H7 (cell line): ENCODE measurements at regions not wholly inside any gene's neighbourhood (a gene's known extent, or its start where the extent isn't known, plus 50 kb on each side); places are given as distances from the start of the nearest gene placed in this dataset.

Experiments used
- DNase-seq: peaks from one replicate; pipeline ENCODE4 v3.0.0; 2012
- H3K27me3 ChIP-seq: 2 replicates; pipeline ENCODE4 v1.6.0; 2011; ENCODE audit warnings: mild to moderate bottlenecking, low read length; ENCODE audit not compliant: control insufficient read depth, insufficient read depth
- H3K36me3 ChIP-seq: replicated peaks from 2 replicates; pipeline ENCODE4 v1.5.1; 2011; ENCODE audit warnings: low read length; ENCODE audit not compliant: control insufficient read depth, insufficient read depth
- H3K4me3 ChIP-seq: 2 replicates; pipeline ENCODE4 v1.5.1; 2011; ENCODE audit warnings: low read depth, mild to moderate bottlenecking, control low read depth, low read length, moderate library complexity; ENCODE audit not compliant: insufficient read depth

DNA sequence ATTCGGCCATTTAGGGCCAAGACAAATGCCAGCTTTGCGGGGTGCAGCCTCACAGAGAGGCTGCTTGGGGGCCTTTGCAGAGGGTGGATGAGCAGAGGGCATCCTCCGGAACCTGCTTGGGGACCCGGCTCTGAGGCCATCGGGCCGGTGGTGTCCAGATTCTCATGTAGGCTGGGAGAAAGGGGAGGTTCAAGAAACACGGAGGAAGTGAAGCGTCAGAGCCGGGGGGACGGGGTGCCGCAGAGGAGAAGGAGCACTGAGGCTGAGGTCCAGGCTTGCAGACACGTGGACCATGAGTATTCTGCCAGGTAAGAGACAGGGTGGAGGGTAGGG, 150.7 kb upstream of the SHH start:
- Histone ChIP-seq H3K36me3 (no peaks in the 10 kb centered on the region), H3K27me3 (no peaks in the 10 kb centered on the region), H3K4me3 (no peak overlapping the region)
- DNase-seq = no peak

GRCh38 chr7:155962191-155962967, 150.1 kb upstream of the SHH start:
- no peak overlapping the region for H3K4me3 ChIP-seq

DNA sequence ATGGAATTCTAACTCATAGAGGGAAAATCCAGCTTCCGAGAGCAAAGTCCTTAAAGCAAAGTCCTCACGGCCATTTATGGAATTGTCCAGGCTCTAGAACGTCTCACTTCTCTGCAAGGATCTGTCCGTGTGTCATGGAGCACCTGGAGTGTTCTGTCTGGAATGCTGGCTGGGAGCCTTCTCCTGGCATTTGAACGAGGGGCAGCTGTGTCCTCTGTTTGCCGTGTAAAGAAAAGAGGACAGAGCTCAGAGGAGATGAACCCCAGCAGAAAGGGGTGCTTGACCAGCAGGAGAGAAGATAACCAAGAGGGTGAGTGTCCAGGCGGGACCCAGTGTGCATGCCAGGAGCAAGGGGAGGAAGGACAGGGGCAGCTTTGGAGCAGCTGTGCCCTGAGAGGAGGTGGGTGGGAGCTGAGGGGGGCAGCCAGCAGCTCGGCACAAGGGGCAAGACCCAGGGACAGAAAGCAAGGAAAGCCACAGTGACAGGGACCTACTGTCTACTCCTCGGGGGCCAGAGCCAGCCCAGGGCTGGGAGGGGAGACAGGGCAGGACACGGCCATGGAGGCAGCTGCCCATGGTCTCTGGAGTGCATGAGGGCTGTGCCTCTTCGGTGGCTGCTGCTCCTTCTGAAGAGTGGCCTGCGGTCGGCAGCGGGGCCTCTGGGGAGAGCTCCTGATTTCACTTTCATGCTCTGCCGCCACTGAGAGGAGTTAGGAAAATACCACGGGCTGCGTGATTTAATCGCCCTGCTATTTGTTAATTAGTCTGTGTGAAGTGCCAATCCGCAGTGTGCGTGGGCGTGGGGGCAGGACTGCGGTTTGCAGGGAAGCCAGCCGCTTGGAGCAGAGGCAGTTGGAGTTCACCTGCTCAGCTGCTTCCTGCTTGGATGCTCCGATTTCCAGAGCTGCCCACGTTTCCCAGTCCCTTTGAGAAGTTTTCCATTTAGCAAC, 149.3 kb upstream of the SHH start:
- H3K27me3 ChIP-seq = no peaks in the 10 kb centered on the region
- DNase-seq = no peak
- H3K36me3 ChIP-seq = no peaks in the 10 kb centered on the region
- H3K4me3 ChIP-seq = no peak overlapping the region

More at GRCh38 chr7:155962191-155962967, 150.1 kb upstream of the SHH start:
- Histone ChIP-seq H3K36me3 (no peaks in the 10 kb centered on the region), H3K27me3 (no peaks in the 10 kb centered on the region)
- no peak for DNase-seq

DNA sequence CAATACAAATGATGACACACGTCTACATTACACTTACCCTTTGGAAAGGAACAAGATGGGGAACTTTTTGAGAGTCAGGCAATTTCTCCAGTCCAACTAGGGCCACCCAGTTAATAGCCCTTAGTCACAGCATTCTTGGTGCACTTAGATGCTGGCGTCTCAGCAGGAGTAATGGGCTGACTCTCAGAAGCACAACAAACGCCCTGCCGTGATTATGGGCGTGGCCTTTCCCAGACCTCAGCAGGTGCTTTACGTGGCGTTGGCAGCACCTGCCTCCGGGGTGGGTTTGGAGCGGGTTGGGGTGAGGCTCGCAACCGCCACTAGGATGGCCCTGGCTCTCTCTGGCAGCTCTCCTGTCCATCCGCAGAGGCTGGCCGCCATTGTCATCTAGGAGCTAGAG, 147.6 kb upstream of the SHH start:
- no peaks in the 10 kb centered on the region for H3K27me3 ChIP-seq
- no peak overlapping the region for H3K4me3 ChIP-seq
- H3K36me3 ChIP-seq = no peaks in the 10 kb centered on the region
- DNase-seq = peak; percentile 65

GRCh38 chr7:155956977-155957376, 144.7 kb upstream of the SHH start:
- H3K36me3 ChIP-seq = no peaks in the 10 kb centered on the region
- H3K27me3 ChIP-seq = no peaks in the 10 kb centered on the region
- H3K4me3 ChIP-seq = no peak overlapping the region
- no peak for DNase-seq

DNA sequence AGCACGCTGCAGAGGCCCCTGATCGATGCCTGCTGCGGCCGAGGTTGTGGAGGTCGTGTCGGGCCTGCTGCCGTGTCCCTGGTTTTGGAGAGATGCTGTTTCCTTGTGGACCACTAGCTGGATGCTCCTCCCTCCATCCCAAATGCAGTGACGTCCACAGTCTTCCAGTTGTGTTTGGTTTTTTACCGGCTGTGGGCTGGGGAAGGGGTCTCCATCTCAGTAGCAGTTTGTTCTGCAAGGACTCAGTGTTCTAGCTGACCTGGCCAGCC, 143.0 kb upstream of the SHH start:
- Histone ChIP-seq H3K36me3 (no peaks in the 10 kb centered on the region), H3K4me3 (no peak overlapping the region), H3K27me3 (no peaks in the 10 kb centered on the region)
- no peak for DNase-seq

- H3K27me3 ChIP-seq = no peaks in the 10 kb centered on the region
- H3K36me3 ChIP-seq = no peaks in the 10 kb centered on the region
- no peak overlapping the region for H3K4me3 ChIP-seq
- no peak for DNase-seq
These were observed 142.5 kb upstream of the SHH start for GRCh38 chr7:155954550-155955366.

DNA sequence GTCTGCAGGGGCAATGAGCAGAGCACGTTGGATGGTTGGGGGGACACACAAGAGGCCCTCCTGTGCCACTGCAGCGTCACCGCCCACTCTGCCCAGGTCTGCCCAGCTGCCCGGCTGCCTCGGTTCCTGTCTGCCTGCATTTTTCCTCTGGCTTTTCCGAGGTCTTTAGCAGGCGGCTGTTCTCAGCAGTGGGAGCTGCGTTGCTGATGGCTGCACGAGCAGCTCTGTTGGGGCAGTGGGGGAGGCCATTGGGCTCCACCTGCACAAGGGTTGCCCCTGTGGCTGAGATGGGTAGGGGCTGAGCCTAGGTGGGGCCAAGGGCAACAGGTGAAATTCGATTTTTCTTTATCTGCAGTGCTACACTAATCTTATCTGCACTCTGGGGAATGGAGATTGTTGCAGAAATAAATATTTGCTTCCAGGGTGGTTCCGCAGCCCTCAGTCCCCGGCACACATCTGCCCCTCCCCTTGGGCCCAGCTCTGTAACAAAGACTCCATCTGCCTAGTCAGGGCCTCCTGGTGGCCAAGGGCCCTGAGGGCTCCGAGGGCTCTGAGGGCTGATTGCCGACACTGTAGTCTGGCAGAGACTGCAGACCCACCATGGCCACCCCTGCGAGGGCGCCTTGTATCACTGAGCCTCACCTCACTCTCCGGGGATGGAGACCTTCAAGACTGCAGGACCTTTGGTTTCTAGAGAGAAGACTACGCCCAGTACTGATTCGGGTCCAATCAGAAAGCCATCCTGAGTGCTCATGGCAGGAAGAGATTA, 141.7 kb upstream of the SHH start:
- no peak overlapping the region for H3K4me3 ChIP-seq
- peak; percentile 65 for DNase-seq
- H3K27me3 ChIP-seq = no peaks in the 10 kb centered on the region
- no peaks in the 10 kb centered on the region for H3K36me3 ChIP-seq

DNA sequence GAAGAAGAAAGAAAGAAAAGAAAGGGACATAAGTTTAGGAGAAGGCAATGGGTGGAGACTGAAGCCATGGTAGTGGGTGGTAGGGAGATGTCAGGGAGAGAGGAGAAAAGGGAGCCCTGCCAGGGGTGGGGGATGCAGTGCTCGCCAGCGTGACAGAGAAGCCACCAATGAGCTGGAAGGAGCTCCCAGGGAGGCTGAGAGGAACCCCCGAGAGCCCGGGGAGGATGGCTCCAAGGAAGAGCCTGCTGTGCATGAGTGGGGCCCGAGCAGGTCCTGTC, 141.2 kb upstream of the SHH start:
- no peak for DNase-seq
- no peaks in the 10 kb centered on the region for H3K27me3 ChIP-seq
- no peak overlapping the region for H3K4me3 ChIP-seq
- H3K36me3 ChIP-seq = no peaks in the 10 kb centered on the region

DNA sequence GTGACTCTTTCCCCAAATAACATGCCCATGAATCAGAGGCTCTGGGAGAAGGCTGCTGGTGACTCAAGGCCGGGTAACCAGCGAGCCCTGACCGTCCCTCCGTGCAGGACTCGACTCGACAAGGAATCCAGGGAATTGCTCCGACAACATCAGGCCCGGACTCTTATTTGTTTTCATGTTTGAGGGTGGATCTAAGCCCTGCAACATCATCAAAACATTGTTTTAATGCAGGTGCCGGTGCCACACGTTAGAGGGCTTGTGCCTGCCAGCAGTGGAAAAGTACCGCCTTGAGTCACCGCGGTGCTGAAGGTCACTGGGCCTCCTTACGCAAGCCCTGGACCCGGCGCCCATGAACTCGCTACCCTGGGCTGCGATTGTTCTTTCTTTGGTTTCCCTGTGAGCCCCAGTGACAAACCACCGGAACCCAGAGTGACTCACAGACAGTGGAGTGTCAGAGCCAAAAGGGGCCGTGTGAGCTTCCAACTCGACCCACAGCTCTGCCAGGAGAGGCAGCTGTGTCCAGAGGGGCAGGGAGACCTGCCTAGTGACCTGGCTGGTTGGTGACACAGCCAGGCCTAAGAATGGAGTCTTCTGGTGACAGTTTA, 139.4 kb upstream of the SHH start:
- Histone ChIP-seq H3K4me3 (no peak overlapping the region), H3K36me3 (no peaks in the 10 kb centered on the region), H3K27me3 (no peaks in the 10 kb centered on the region)
- DNase-seq = no peak

GRCh38 chr7:155950898-155951553, 138.8 kb upstream of the SHH start:
- Histone ChIP-seq H3K27me3 (no peaks in the 10 kb centered on the region), H3K36me3 (no peaks in the 10 kb centered on the region), H3K4me3 (no peak overlapping the region)
- no peak for DNase-seq

GRCh38 chr7:155948845-155949244, 136.6 kb upstream of the SHH start:
- no peak for DNase-seq
- H3K4me3 ChIP-seq = no peak overlapping the region
- H3K36me3 ChIP-seq = no peaks in the 10 kb centered on the region
- H3K27me3 ChIP-seq = no peaks in the 10 kb centered on the region

- Histone ChIP-seq H3K27me3 (no peaks in the 10 kb centered on the region), H3K36me3 (no peaks in the 10 kb centered on the region), H3K4me3 (no peak overlapping the region)
- no peak for DNase-seq
These were observed 136.2 kb upstream of the SHH start for GRCh38 chr7:155948423-155948822.

- Histone ChIP-seq H3K4me3 (no peak overlapping the region), H3K27me3 (no peaks in the 10 kb centered on the region), H3K36me3 (no peaks in the 10 kb centered on the region)
- DNase-seq = no peak
These were observed 134.8 kb upstream of the SHH start for GRCh38 chr7:155947051-155947450.
